Erythroblast (primary cell): ENCODE measurements at regions not wholly inside any gene's neighbourhood (a gene's known extent, or its start where the extent isn't known, plus 50 kb on each side); places are given as distances from the start of the nearest gene placed in this dataset.

Experiments
- GATA1 ChIP-seq: IDR thresholded peaks from 2 replicates; pipeline ENCODE4 v1.6.1; 2011; ENCODE audit warnings: low read depth, mild to moderate bottlenecking, control low read depth, low read length, moderate library complexity
- POLR2A ChIP-seq: IDR thresholded peaks from 2 replicates; pipeline ENCODE4 v1.6.1; 2011; ENCODE audit warnings: mild to moderate bottlenecking, low read length

- no peak for TF ChIP-seq POLR2A
- TF ChIP-seq GATA1, result no peak
These were observed 109.1 kb upstream of the OTOS start for GRCh38 chr2:240249423-240250149.
